22Rv1 (cell line): ENCODE measurements at regions not wholly inside any gene's neighbourhood (a gene's known extent, or its start where the extent isn't known, plus 50 kb on each side); places are given as distances from the start of the nearest gene placed in this dataset.

ENCODE experiments used
- H3K27ac ChIP-seq: fragments of 450-650 bp; 2 replicates; pipeline ENCODE4 v1.5.1; 2017
- CTCF ChIP-seq: fragments of 450-650 bp; IDR thresholded peaks from 2 replicates; pipeline ENCODE4 v1.5.1; 2017; ENCODE audit warnings: mild to moderate bottlenecking
- ZFX ChIP-seq: fragments of 450-650 bp; IDR thresholded peaks from 2 replicates; pipeline ENCODE4 v1.6.1; 2017; ENCODE audit warnings: antibody characterized with exemption, borderline replicate concordance

GRCh38 chr2:188645986-188646385 lies 328.2 kb upstream of the COL3A1 start:
- H3K27ac ChIP-seq, result no peak overlapping the region
- TF ChIP-seq ZFX (no peak), CTCF (no peak)

- no peak overlapping the region for H3K27ac ChIP-seq
- no peak for TF ChIP-seq ZFX
- no peak for TF ChIP-seq CTCF
Measured at GRCh38 chr2:188647430-188648070, 326.6 kb upstream of the COL3A1 start.

- TF ChIP-seq ZFX (no peak), CTCF (no peak)
- no peak overlapping the region for H3K27ac ChIP-seq
Measured at GRCh38 chr2:188659656-188660406, 314.3 kb upstream of the COL3A1 start.

- H3K27ac ChIP-seq, result no peak overlapping the region
- no peak for TF ChIP-seq CTCF
- no peak for TF ChIP-seq ZFX
Measured at GRCh38 chr2:188663301-188663700, 310.9 kb upstream of the COL3A1 start.

- no peak overlapping the region for H3K27ac ChIP-seq
- TF ChIP-seq CTCF (no peak), ZFX (no peak)
Measured at GRCh38 chr2:188664416-188664815, 309.8 kb upstream of the COL3A1 start.

- H3K27ac ChIP-seq, result no peak overlapping the region
- no peak for TF ChIP-seq CTCF
- TF ChIP-seq ZFX, result no peak
Measured at GRCh38 chr2:188664951-188665595, 309.1 kb upstream of the COL3A1 start.
